ENCODE measurements at regions not wholly inside any gene's neighbourhood (a gene's known extent, or its start where the extent isn't known, plus 50 kb on each side); places are given as distances from the start of the nearest gene placed in this dataset.

- Histone ChIP-seq H3K27ac (no peak overlapping the region), H3K4me2 (no peak overlapping the region), H3K4me3 (no peak overlapping the region), H3K4me1 (no peaks in the 10 kb centered on the region), H3K9me3 (no peaks in the 10 kb centered on the region)
- POLR2A ChIA-PET, result no interaction called here
- ATAC-seq (no peak), FAIRE-seq (no peak), DNase-seq (ENCODE audit: low read depth in 1 of 2, low spot score in 1 of 2) (no peak)
- CTCF ChIA-PET, result interaction anchor here (1.2 kb wide), 1 partner anchor 167 kb away, joined by 6 read pairs; no protein-coding TSS in a partner anchor
- TF ChIP-seq CHD2 (IDR thresholded peaks at IDR 0.05; ENCODE audit: low read length, partially characterized antibody) (no peak), KDM5A (IDR thresholded peaks at IDR 0.05) (no peak)
Measured at GRCh38 chr18:42281124-42281523, 326.1 kb downstream of the PIK3C3 start.

- Histone ChIP-seq H3K9me3 (no peaks in the 10 kb centered on the region), H3K4me1 (no peaks in the 10 kb centered on the region), H3K4me2 (no peak overlapping the region), H3K27ac (no peak overlapping the region), H3K4me3 (no peak overlapping the region)
- DNase-seq (ENCODE audit: low read depth in 1 of 2, low spot score in 1 of 2) (no peak), FAIRE-seq (no peak), ATAC-seq (no peak)
- POLR2A ChIA-PET, result no interaction called here
- CTCF ChIA-PET, result interaction anchor here (1.2 kb wide), 1 partner anchor 168 kb away, joined by 6 read pairs; no protein-coding TSS in a partner anchor
- TF ChIP-seq EHF (CRISPR knock-in tag; IDR thresholded peaks at IDR 0.05), result no peak
Measured at GRCh38 chr18:42281851-42282250, 326.8 kb downstream of the PIK3C3 start.

- DNase-seq (ENCODE audit: low read depth in 1 of 2, low spot score in 1 of 2) (no peak), ATAC-seq (no peak), FAIRE-seq (no peak)
- Histone ChIP-seq H3K4me3 (no peak overlapping the region), H3K27ac (no peak overlapping the region), H3K4me2 (no peak overlapping the region), H3K9me3 (no peaks in the 10 kb centered on the region), H3K4me1 (no peaks in the 10 kb centered on the region)
- TF ChIP-seq NR3C1 (IDR thresholded peaks at IDR 0.05) (no peak), E2F6 (IDR thresholded peaks at IDR 0.05; ENCODE audit: borderline replicate concordance, low read depth) (no peak), MAX (IDR thresholded peaks at IDR 0.05) (no peak), HOXB13 (CRISPR knock-in tag; IDR thresholded peaks at IDR 0.05; ENCODE audit: low read depth) (no peak), NFE2L2 (conservative IDR thresholded peaks at IDR 0.05; ENCODE audit: low read length) (no peak), CHD2 (IDR thresholded peaks at IDR 0.05; ENCODE audit: low read length, partially characterized antibody) (no peak), RARB (CRISPR knock-in tag; IDR thresholded peaks at IDR 0.05) (no peak), GATA3 (IDR thresholded peaks at IDR 0.05; ENCODE audit: borderline replicate concordance) (no peak), POLR2AphosphoS2 (conservative IDR thresholded peaks at IDR 0.05; ENCODE audit: low read length) (no peak)
- ChIA-PET POLR2A (no interaction called here), CTCF (interaction anchor here (1.0 kb wide), 1 partner anchor 173 kb away, joined by 3 read pairs; no protein-coding TSS in a partner anchor)
- 8% methylated on average over 1 of the region's 1 CpG for WGBS (ENCODE audit: missing lambda C conversion rate)
Measured at GRCh38 chr18:42287047-42287446, 332.0 kb downstream of the PIK3C3 start.

GRCh38 chr18:42288129-42288528 is 333.1 kb downstream of the PIK3C3 start:
- DNase-seq (ENCODE audit: low read depth in 1 of 2, low spot score in 1 of 2), result no peak
- CTCF ChIA-PET, result no interaction called here
- Histone ChIP-seq H3K27ac (no peak overlapping the region), H3K9me3 (no peaks in the 10 kb centered on the region), H3K4me1 (no peaks in the 10 kb centered on the region), H3K4me2 (no peak overlapping the region), H3K4me3 (no peak overlapping the region)
- ATAC-seq, result no peak
- WGBS (ENCODE audit: missing lambda C conversion rate), result 55% methylated on average over 1 of the region's 1 CpG
- TF ChIP-seq NPAS2 (CRISPR knock-in tag; IDR thresholded peaks at IDR 0.05; ENCODE audit: borderline replicate concordance) (no peak), CEBPB (IDR thresholded peaks at IDR 0.05) (no peak), ZFP36 (IDR thresholded peaks at IDR 0.05; ENCODE audit: borderline replicate concordance, partially characterized antibody) (no peak), POLR2A (IDR thresholded peaks at IDR 0.05; ENCODE audit: low read length) (no peak), EHF (CRISPR knock-in tag; IDR thresholded peaks at IDR 0.05) (no peak)
- POLR2A ChIA-PET, result no interaction called here
- FAIRE-seq, result no peak

- Histone ChIP-seq H3K4me1 (no peaks in the 10 kb centered on the region), H3K4me3 (no peak overlapping the region), H3K4me2 (no peak overlapping the region), H3K27ac (no peak overlapping the region), H3K9me3 (no peaks in the 10 kb centered on the region)
- DNase-seq (ENCODE audit: low read depth in 1 of 2, low spot score in 1 of 2) (no peak), ATAC-seq (no peak), FAIRE-seq (no peak)
- ChIA-PET POLR2A (no interaction called here), CTCF (interaction anchor here (0.9 to 1.7 kb wide), 3 partner anchors 9 to 175 kb away, joined by 3 to 6 read pairs (median 5); no protein-coding TSS in a partner anchor)
- TF ChIP-seq JUNB (IDR thresholded peaks at IDR 0.05), result no peak
- TF ChIP-seq HOXB5 (CRISPR knock-in tag; IDR thresholded peaks at IDR 0.05), result no peak
- no peak for TF ChIP-seq KDM1A (IDR thresholded peaks at IDR 0.05; ENCODE audit: low read depth)
- TF ChIP-seq NFE2L2 (conservative IDR thresholded peaks at IDR 0.05; ENCODE audit: low read length), result no peak
- no peak for TF ChIP-seq RCOR1 (IDR thresholded peaks at IDR 0.05; ENCODE audit: low read depth, low read length)
- no peak for TF ChIP-seq USF2 (IDR thresholded peaks at IDR 0.05)
- no peak for TF ChIP-seq POLR2AphosphoS2 (conservative IDR thresholded peaks at IDR 0.05; ENCODE audit: low read length)
- TF ChIP-seq ELK1 (IDR thresholded peaks at IDR 0.05; ENCODE audit: low read depth, low read length), result no peak
- no peak for TF ChIP-seq RAD21 (conservative IDR thresholded peaks at IDR 0.05 in 1 of 2, IDR thresholded peaks at IDR 0.05 in 1 of 2)
- no peak for TF ChIP-seq SMC3 (IDR thresholded peaks at IDR 0.05)
- TF ChIP-seq NPAS2 (CRISPR knock-in tag; IDR thresholded peaks at IDR 0.05; ENCODE audit: borderline replicate concordance), result no peak
- no peak for TF ChIP-seq RARB (CRISPR knock-in tag; IDR thresholded peaks at IDR 0.05)
- TF ChIP-seq MAZ (IDR thresholded peaks at IDR 0.05; ENCODE audit: borderline replicate concordance, low read depth, low read length), result no peak
- TF ChIP-seq MAFK (IDR thresholded peaks at IDR 0.05; ENCODE audit: partially characterized antibody), result no peak
- 12% methylated on average over 4 of the region's 4 CpGs for WGBS (ENCODE audit: missing lambda C conversion rate)
Measured at GRCh38 chr18:42289526-42289925, 334.5 kb downstream of the PIK3C3 start.
